ENCODE measurements at regions not wholly inside any gene's neighbourhood (a gene's known extent, or its start where the extent isn't known, plus 50 kb on each side); places are given as distances from the start of the nearest gene placed in this dataset.

- DNase-seq (ENCODE audit: insufficient read length, low spot score), result no peak
- no peak for FAIRE-seq
- TF ChIP-seq SPI1 (IDR thresholded peaks at IDR 0.05; ENCODE audit: low read depth, low read length) (no peak), POLR2A (IDR thresholded peaks at IDR 0.05; ENCODE audit: low read depth, low read length) (no peak), POLR2AphosphoS5 (IDR thresholded peaks at IDR 0.05; ENCODE audit: low read depth, low read length) (no peak)
These were observed 68.5 kb downstream of the CPN2 start for GRCh38 chr3:194282436-194283122.

DNA sequence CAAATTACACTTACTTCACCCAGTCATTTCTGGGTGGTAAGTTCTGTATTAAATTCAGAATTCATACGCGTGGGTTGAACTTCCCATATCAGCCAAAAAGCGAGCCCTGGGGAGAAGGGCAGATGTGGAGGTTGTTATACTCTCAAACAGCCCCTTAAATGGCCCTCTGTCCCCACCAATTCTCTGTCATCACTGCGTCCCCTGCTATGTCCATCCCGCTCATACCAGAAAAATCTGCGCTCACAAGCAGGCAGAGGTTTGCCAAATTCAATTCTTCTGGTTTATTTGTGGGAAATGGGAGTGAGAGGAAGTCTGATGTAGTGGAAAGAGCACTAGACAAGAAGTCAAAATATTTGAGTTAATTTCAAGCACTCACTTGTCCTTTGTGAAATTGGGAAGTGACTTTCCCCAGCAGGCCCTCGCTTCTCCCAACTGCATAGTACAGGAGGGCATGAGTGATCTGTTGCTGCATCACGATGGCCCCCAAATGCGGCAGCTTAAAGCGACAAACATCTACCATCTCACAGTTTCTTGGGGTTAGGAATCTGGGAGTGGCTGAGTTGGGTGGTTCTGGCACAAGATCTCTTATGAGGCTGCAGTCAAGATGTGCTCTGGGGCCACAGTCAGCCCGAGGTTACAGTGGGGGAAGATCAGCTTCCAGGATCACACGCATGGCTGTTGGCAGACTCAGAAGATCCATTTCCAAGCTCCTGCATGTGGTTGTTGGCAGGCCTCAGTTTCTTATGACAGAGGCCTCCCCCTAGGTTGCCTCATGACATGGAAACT is 67.7 kb downstream of the CPN2 start:
- no peak for TF ChIP-seq SPI1 (IDR thresholded peaks at IDR 0.05; ENCODE audit: low read depth, low read length)
- DNase-seq (ENCODE audit: insufficient read length, low spot score) (no peak), FAIRE-seq (no peak)

DNA sequence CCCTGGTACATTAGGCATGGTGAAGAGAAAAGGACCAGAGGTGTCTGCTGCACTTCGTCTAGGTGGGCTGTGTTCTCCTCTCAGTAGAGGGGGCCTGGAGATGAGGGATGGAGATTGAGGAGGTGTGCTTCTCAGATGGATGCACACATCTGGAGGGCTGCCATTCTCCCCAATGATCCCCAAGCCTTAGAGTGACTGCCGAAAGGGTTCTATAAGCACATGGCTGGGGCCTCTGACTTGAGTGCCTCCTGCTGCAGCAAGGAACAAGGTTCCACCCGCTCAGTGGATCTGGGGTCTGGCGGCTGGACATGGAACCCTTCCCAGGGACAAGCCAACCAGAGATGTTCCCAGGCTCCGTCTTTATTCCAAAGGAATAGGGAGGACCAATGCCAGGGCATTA is 66.8 kb downstream of the CPN2 start:
- FAIRE-seq (no peak), DNase-seq (ENCODE audit: insufficient read length, low spot score) (no peak)
- TF ChIP-seq TAF1 (IDR thresholded peaks at IDR 0.05; ENCODE audit: low read depth, low read length) (no peak), POLR2AphosphoS5 (IDR thresholded peaks at IDR 0.05; ENCODE audit: low read depth, low read length) (no peak), POLR2A (IDR thresholded peaks at IDR 0.05; ENCODE audit: low read depth, low read length) (no peak), POU2F2 (IDR thresholded peaks at IDR 0.05; ENCODE audit: low read depth, low read length) (no peak), PAX5 (IDR thresholded peaks at IDR 0.05; ENCODE audit: insufficient read depth, low read length, severe bottlenecking) (no peak), SPI1 (IDR thresholded peaks at IDR 0.05; ENCODE audit: low read depth, low read length) (no peak)

DNA sequence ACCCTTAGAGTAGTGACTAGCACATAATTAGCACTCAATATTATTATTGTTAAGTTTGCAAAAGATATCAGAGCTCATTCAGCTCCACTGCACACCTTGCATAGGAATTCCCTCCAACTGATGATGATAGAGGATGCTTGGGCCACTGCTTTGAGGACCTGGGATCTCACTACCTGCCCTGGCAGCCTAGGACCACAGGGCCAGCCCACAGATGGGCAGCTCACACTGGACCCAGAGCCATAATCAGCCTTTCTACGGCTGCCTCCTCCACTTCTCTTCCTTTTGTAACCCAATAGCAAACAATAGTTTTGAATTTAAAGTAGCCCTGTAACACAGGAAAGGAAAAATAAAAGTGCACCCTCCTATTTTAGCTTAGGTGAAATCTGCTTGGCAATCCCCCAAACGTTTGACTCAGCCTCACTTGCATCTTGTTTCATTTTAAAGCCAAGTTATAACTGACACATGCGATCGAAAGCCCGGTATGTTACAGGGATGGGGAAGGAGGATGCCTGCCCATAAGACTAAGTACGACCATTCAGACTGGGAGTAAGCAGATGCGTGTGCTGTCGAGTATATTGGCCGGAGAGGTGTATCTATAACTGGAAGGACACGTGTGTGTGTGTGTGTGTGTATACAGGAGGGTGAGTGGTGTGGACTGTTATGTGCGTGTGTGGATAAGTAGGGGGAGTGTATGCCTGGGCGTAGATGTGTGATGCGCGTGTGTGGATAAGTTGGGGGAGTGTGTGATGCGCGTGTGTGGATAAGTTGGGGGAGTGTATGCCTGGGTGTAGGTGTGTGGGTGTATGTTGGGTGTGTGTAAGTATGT is 65.9 kb downstream of the CPN2 start:
- peak; percentile 56 for FAIRE-seq

GRCh38 chr3:194285850-194286197 is 65.3 kb downstream of the CPN2 start:
- FAIRE-seq (no peak), DNase-seq (ENCODE audit: insufficient read length, low spot score) (no peak)
- TF ChIP-seq POLR2A (IDR thresholded peaks at IDR 0.05; ENCODE audit: low read depth, low read length) (no peak), POU2F2 (IDR thresholded peaks at IDR 0.05; ENCODE audit: low read depth, low read length) (no peak), PAX5 (IDR thresholded peaks at IDR 0.05; ENCODE audit: insufficient read depth, low read length, severe bottlenecking) (no peak), SPI1 (IDR thresholded peaks at IDR 0.05; ENCODE audit: low read depth, low read length) (no peak), TAF1 (IDR thresholded peaks at IDR 0.05; ENCODE audit: low read depth, low read length) (no peak), POLR2AphosphoS5 (IDR thresholded peaks at IDR 0.05; ENCODE audit: low read depth, low read length) (no peak)

More for the DNA sequence above, 65.9 kb downstream of the CPN2 start:
- TF ChIP-seq POLR2A (IDR thresholded peaks at IDR 0.05; ENCODE audit: low read depth, low read length), result no peak
- TF ChIP-seq POLR2AphosphoS5 (IDR thresholded peaks at IDR 0.05; ENCODE audit: low read depth, low read length), result no peak
- TF ChIP-seq POU2F2 (IDR thresholded peaks at IDR 0.05; ENCODE audit: low read depth, low read length), result no peak
- no peak for TF ChIP-seq SPI1 (IDR thresholded peaks at IDR 0.05; ENCODE audit: low read depth, low read length)
- no peak for TF ChIP-seq PAX5 (IDR thresholded peaks at IDR 0.05; ENCODE audit: insufficient read depth, low read length, severe bottlenecking)
- no peak for TF ChIP-seq TAF1 (IDR thresholded peaks at IDR 0.05; ENCODE audit: low read depth, low read length)
- DNase-seq (ENCODE audit: insufficient read length, low spot score), result no peak

GRCh38 chr3:194286375-194287146 is 64.6 kb downstream of the CPN2 start:
- no peak for DNase-seq (ENCODE audit: insufficient read length, low spot score)
- TF ChIP-seq PAX5 (IDR thresholded peaks at IDR 0.05; ENCODE audit: insufficient read depth, low read length, severe bottlenecking) (no peak), SPI1 (IDR thresholded peaks at IDR 0.05; ENCODE audit: low read depth, low read length) (no peak), POU2F2 (IDR thresholded peaks at IDR 0.05; ENCODE audit: low read depth, low read length) (no peak), POLR2AphosphoS5 (IDR thresholded peaks at IDR 0.05; ENCODE audit: low read depth, low read length) (no peak), TAF1 (IDR thresholded peaks at IDR 0.05; ENCODE audit: low read depth, low read length) (no peak), POLR2A (IDR thresholded peaks at IDR 0.05; ENCODE audit: low read depth, low read length) (no peak)
- no peak for FAIRE-seq

- FAIRE-seq, result no peak
- TF ChIP-seq POLR2AphosphoS5 (IDR thresholded peaks at IDR 0.05; ENCODE audit: low read depth, low read length) (no peak), POU2F2 (IDR thresholded peaks at IDR 0.05; ENCODE audit: low read depth, low read length) (no peak), POLR2A (IDR thresholded peaks at IDR 0.05; ENCODE audit: low read depth, low read length) (no peak), TAF1 (IDR thresholded peaks at IDR 0.05; ENCODE audit: low read depth, low read length) (no peak), SPI1 (IDR thresholded peaks at IDR 0.05; ENCODE audit: low read depth, low read length) (no peak), PAX5 (IDR thresholded peaks at IDR 0.05; ENCODE audit: insufficient read depth, low read length, severe bottlenecking) (no peak)
- no peak for DNase-seq (ENCODE audit: insufficient read length, low spot score)
These were observed 63.8 kb downstream of the CPN2 start for GRCh38 chr3:194287374-194287773.

DNA sequence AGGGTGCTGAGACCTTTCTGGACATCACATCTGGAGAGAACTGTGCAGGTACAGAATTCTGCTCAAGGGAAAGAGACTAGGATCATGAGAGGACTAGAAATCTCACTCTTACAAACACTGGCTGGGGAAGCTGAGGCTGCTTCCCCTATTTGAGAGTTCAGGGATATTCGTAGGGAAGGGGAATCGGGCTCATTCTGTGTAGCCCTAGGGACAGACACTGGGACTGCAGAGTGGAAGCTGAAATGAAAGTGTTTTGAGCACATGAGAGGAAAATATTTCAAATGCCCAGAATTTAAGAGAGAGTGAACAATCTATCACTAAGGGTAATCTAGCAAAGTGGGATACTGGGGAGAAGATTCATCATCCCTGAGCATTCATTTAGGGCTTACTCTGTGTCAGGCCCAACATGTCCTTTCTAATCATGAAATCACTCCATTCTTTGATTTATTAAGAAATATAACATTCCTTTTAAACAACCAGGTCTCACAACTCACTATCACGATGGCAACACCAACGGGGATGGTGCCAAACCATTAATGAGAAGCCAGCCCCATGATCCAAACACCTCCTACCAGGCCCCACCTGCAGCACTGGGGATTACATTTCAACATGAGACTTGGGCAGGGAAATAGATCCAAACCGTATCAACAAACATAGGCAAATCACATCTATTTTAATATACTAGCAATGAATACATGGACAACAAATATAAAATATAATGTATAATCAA is 63.0 kb downstream of the CPN2 start:
- no peak for TF ChIP-seq POU2F2 (IDR thresholded peaks at IDR 0.05; ENCODE audit: low read depth, low read length)
- no peak for TF ChIP-seq SPI1 (IDR thresholded peaks at IDR 0.05; ENCODE audit: low read depth, low read length)
- TF ChIP-seq POLR2AphosphoS5 (IDR thresholded peaks at IDR 0.05; ENCODE audit: low read depth, low read length), result no peak
- TF ChIP-seq POLR2A (IDR thresholded peaks at IDR 0.05; ENCODE audit: low read depth, low read length), result no peak
- TF ChIP-seq PAX5 (IDR thresholded peaks at IDR 0.05; ENCODE audit: insufficient read depth, low read length, severe bottlenecking), result no peak
- TF ChIP-seq TAF1 (IDR thresholded peaks at IDR 0.05; ENCODE audit: low read depth, low read length), result no peak
- DNase-seq (ENCODE audit: insufficient read length, low spot score) (no peak), FAIRE-seq (no peak)

Measured in GM12891 (cell line).